Stimulated activated CD8-positive, alpha-beta memory T cell treated with anti-CD3 and anti-CD28 coated beads, Interleukin-7, amount 100 ng/mL, for 4 hours (primary cell): ENCODE measurements at regions not wholly inside any gene's neighbourhood (a gene's known extent, or its start where the extent isn't known, plus 50 kb on each side); places are given as distances from the start of the nearest gene placed in this dataset.
"Not testable (repeated sequence)": the region's sequence is repeated elsewhere in the genome, so short reads cannot be mapped to it uniquely, and the experiment has no call there.

ENCODE experiments used
- DNase-seq, 2 donors: peaks; one replicate each; pipeline ENCODE4 v3.0.0-alpha.2; 2020; ENCODE audit warnings: low read depth in 2 of 2

DNA sequence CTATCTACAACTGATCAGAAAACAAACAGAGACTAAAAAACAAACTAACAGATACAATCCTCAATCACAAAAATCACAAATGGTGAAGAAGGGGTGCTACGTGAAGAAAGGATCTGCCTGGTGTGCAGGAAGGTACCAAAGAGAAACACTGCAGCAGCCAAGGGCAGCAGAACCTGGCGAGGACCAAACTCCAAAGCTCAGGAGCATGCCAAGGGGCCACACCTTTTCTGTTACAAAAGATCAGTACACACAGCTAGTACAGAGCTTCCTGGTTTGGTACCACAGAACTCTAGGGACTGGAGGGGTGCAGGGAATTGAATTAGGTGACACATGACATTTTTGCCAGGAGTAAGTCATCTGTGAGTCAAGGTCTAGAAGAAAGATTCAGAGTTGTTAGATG, 107.4 kb upstream of the GRM7 start:
- DNase-seq = no peak

GRCh38 chr3:6769532-6770396, 91.2 kb upstream of the GRM7 start:
- not testable (repeated sequence) for DNase-seq

GRCh38 chr3:6770397-6770690, 90.6 kb upstream of the GRM7 start:
- no peak for DNase-seq

DNA sequence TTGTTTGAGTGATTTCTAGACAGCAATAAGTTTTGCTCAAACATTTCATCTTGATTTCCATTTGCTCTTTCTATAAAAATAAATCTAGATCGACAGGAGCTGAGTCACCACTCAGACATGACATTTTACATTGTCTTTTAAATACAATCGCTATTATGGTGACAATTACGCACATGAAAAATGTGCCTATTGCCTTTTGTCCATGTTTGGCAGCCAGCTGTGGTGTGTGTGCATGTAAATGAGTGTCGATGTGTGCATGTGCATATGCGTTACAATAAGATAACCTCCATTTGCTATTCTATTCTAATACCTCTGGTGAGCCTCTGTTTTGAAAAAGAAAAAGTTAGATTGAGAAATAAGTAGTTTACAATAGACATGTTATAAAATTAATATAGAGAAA, 89.7 kb upstream of the GRM7 start:
- DNase-seq = no peak

GRCh38 chr3:6779140-6779539, 81.8 kb upstream of the GRM7 start:
- DNase-seq = no peak

DNA sequence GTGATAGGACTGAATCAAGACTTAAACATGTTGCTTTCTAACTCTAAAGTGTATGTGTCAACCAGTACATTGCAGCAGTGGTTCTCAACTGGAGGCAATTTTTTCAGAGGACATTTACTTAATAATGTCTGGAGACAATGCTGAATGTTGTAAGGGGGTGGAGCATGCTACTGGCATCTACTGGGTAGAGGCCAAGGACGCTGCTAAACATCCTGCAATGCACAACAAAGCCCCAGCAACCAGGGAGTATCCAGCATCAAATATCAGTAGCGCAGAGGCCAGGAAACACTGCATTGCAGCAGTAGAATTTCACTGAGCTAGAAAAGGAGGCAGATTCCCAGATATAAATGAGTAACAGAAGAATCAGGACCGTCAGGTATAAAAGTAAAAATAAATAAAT, 79.8 kb upstream of the GRM7 start:
- no peak for DNase-seq

GRCh38 chr3:6785726-6786125, 75.2 kb upstream of the GRM7 start:
- DNase-seq = no peak

DNA sequence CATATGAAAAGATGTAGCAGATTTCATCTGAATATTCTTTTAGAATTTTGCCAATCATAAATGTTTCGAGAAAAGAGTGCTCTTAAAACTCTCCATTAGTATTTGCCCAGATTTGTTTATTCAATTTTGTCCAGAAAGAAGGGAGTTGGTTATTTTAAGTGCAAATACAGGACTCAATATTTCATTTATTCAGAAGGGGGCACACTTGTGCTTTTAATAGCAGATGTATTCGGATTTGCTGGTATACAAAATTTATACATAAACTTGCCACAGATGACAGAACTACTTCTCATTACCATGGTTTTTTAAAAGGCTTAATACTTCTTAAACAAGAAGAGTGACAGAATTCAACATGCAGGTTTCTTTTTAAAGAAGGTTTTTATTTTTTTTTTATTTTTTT, 69.8 kb upstream of the GRM7 start:
- DNase-seq = no peak

GRCh38 chr3:6799264-6799915, 61.5 kb upstream of the GRM7 start:
- DNase-seq = peak in 1 of 2 donors; percentile 0

DNA sequence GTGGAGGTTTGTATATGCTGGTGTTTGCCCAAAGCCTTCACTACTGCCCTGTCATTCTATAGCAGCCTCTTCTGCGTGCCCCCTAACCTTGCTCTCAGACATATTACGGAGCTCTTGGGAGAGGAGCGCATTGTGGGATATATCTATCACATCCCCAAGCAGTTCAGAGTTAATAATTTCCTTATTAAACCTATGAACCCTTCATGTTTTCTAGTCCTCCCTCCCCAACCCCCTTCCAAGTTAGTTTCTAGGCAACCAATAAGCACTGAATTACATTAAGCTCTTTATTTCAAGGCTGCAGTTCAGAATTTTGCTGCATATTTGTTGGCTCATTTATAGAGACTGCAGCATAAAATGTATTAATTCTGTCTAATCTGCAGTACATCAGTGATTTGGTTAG, 57.3 kb upstream of the GRM7 start:
- DNase-seq = no peak

DNA sequence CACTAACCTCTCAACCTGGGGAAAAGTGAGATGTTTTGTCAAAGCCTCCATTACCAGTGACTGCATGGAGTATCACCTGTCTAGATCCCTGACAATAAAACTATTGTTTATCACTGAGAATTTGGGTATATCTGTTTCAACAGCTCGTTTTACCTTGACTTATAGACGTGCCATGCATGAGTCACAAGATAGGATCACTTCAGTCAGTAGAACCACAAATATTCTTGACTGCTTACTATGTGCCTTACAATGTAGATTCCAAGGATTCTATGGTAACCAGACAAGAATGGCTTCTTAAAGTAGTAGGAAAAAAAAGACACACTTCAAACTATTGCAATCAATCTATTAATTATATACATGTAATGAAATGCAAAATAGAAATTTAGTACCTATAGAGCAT, 55.7 kb upstream of the GRM7 start:
- no peak for DNase-seq

GRCh38 chr3:6806991-6807390, 53.9 kb upstream of the GRM7 start:
- no peak for DNase-seq

- DNase-seq = no peak
These were observed 52.8 kb upstream of the GRM7 start for GRCh38 chr3:6807967-6808588.

DNA sequence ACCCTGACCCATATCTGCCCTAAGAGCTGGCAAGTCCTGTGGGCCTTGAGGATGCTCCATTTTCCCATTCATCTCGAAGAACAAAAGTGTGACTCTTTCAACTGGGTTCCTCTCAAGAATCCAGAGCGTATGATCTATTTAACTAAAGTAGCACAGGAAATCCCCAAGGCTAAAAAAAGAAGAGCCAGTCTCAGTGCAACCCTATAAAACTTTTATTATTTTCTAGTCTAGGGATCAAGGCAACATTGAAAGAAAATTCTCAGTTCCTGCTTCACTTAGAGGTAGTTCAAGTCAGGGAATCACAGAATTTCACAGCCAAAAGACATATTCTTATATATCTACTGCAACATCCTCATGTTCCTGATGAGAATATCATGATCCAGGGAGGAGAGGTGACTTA, 51.6 kb upstream of the GRM7 start:
- DNase-seq = no peak
